GM10266 (cell line): ENCODE measurements at regions not wholly inside any gene's neighbourhood (a gene's known extent, or its start where the extent isn't known, plus 50 kb on each side); places are given as distances from the start of the nearest gene placed in this dataset.

ENCODE experiments used
- DNase-seq: peaks from one replicate; pipeline ENCODE4 v3.0.0; 2012; ENCODE audit errors: extremely low spot score
- TF ChIP-seq, protein P1 (sequence below): IDR thresholded peaks from 2 replicates; pipeline ENCODE4 v1.5.1; 2012; ENCODE audit warnings: mild to moderate bottlenecking, low read depth; ENCODE audit not compliant: control insufficient read depth, insufficient read depth; ENCODE audit errors: missing control alignments

DNA sequence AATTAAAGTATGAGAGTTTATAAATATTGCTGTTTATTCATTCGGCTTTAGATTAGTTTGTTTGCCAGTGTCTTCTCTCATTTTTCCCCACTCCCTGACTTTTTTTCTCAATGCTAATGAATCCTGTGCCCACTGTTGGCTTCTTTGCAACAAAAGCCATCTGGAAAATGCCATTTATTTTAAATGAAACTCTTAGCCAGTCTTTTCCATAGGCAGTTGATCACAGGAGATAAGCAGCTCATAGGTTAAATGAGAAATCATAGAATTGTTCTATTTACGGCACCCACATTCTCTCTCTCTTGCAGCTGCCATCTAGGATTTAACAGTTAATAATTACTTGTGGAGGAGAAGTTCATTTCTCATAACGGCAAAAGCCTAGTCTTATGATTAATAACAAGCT is 249.3 kb upstream of the POM121L12 start:
- TF ChIP-seq, protein P1, sequence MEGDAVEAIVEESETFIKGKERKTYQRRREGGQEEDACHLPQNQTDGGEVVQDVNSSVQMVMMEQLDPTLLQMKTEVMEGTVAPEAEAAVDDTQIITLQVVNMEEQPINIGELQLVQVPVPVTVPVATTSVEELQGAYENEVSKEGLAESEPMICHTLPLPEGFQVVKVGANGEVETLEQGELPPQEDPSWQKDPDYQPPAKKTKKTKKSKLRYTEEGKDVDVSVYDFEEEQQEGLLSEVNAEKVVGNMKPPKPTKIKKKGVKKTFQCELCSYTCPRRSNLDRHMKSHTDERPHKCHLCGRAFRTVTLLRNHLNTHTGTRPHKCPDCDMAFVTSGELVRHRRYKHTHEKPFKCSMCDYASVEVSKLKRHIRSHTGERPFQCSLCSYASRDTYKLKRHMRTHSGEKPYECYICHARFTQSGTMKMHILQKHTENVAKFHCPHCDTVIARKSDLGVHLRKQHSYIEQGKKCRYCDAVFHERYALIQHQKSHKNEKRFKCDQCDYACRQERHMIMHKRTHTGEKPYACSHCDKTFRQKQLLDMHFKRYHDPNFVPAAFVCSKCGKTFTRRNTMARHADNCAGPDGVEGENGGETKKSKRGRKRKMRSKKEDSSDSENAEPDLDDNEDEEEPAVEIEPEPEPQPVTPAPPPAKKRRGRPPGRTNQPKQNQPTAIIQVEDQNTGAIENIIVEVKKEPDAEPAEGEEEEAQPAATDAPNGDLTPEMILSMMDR = no peak
- no peak for DNase-seq

DNA sequence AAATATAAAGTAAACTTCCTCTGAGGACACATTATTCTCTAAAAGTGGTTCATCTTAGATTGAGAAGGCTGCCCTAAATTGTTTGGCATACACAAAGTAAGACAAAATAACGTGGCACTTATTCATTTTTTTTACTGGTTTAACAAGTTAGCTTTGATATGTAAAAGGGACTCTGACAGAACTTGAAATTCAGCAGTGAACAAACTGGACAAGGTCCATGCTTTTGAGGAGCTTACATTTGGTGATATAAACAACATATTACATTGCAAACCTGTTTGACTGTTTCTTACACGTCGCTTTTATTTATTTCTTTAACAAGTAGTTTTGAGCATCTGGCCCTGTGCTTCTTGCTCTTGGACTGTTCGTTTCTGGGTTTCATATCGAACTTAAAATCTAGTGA is 253.1 kb upstream of the POM121L12 start:
- TF ChIP-seq, protein P1 = no peak

DNA sequence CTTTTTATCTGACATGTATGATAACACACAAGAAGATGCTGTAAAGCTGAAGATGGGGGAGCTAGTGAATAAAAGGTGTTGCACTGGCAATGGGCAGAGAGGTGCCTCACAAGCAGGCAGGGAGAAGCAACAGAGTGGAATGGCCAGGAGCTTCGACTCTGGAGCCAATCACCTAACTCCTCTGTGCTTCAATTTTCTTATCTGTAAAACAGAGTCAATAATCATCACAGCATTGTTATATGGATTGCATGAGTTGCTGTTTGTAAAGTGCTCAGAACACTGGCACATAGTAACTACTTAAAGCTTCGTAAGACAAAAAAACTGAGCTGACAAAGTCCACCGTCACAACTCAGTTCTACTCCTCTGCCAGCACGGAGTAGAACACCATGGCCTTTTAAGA is 254.2 kb upstream of the POM121L12 start:
- DNase-seq = no peak
- TF ChIP-seq, protein P1 = no peak

More for the DNA sequence above, 253.1 kb upstream of the POM121L12 start:
- DNase-seq = no peak

DNA sequence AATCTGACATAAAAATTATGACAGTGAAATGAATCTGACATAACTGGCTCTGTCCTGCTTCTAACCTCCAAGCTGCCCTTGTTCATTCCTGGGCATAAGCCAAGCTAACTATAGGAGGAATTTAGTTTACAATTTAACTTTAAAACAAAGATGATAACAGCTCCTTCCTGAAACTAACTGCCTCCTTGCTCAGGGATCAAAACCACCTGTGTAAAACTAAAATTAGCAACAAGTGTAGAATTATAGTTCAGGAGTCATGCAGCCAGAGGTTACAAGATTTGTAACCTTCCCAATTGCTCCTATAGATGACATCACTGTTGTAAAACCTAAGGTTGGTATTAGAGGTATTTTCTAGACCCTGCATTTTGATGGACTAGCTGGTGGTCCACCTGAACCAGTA is 256.4 kb upstream of the POM121L12 start:
- no peak for DNase-seq
- TF ChIP-seq, protein P1 = no peak

DNA sequence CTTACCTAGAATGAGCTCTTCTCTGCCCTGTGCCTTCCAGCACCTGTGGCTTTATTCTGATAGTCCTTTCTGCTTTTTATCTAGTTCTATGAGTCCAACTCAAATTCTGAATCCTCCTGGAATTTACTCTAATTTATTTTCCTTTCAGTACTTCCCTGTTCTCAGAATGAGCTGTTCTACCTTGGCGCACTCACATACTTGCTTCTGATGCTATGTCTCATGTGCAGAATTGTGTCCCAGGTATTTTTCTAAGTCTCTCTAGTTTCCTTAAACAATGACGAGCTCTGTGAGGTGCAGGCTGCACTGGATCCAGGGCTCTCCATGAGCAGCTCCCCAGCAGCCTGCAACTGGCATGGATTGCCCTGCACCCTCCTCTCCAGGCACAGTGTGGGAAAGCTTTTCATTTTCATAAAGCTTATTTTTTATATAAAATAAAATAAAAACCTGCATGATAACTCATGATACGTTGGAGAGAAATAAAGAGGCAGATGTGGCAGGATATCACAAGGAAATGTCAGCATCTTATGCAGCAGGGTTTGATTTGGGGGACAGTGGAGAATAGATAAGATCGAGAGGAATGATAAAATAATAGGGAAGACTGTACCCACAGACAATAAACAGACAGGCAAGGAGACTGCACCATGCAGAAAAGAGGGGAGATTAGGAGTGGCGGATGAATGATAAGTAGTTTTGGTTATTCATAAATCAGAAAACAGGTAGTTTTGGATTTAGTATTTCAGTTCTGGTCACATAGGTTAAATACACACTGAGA is 258.2 kb upstream of the POM121L12 start:
- no peak for DNase-seq
- TF ChIP-seq, protein P1 = no peak

DNA sequence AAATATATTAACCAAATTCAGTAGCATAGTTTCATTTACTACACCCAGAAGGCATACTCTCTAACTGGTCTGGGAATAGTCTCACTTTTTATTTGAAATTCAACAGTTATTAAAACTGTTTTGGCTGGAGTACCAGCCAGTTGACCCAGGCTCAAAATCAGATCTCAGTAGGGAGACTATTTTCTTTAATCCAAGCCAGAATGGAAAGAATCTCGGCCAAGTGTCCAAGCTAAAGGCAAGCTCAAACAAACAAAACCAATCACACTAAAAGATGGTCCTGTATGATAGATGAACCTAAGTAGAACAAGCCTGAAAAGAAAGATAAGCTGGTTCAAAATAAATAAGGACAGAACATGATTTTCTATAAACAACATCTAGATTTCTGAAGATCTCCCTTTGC is 259.6 kb upstream of the POM121L12 start:
- TF ChIP-seq, protein P1 = no peak
- DNase-seq = no peak

DNA sequence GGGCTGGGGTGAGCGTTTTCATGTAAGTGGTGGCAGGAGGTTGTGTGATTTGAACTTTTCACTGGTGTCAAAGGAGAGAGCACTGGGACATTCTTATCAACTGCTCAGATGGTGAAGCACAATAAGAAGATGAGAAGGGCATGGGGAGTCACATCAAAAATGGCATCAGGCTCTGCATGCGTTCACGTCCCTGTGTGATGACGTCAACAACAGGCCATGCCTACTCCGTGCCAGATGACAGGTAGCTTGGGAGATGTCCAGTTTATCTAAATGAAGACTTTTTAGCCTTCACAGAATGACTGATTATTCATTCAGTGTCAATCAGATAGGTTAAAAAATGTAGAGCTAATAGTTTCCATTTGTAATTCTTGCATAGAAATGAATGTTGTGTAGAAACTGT is 264.3 kb upstream of the POM121L12 start:
- TF ChIP-seq, protein P1 = no peak
- no peak for DNase-seq
